ENCODE measurements at regions not wholly inside any gene's neighbourhood (a gene's known extent, or its start where the extent isn't known, plus 50 kb on each side); places are given as distances from the start of the nearest gene placed in this dataset.

- TF ChIP-seq CHD7 (IDR thresholded peaks at IDR 0.05; ENCODE audit: insufficient replicate concordance, low read length) = no peak
These were observed 50.6 kb upstream of the MAN2B2 start (continued) for GRCh38 chr4:6524436-6524835.

Measured in H1 (cell line).